Activated CD4-positive, alpha-beta T cell treated with anti-CD3 and anti-CD28 coated beads for 36 hours (primary cell): ENCODE measurements at regions not wholly inside any gene's neighbourhood (a gene's known extent, or its start where the extent isn't known, plus 50 kb on each side); places are given as distances from the start of the nearest gene placed in this dataset.

Experiments used
- ATAC-seq: fragments of 200-7000 bp; cut with Tn5 transposase; one replicate; pipeline ENCODE4 v1.10.0; 2021; ENCODE audit warnings: mild to moderate bottlenecking, moderate library complexity
- CTCF ChIA-PET: fragments of 350-600 bp; sonication (Branson Sonifier 250); formaldehyde crosslinking; loops from one replicate; lab custom pipeline; 2021; ENCODE audit warnings: antibody characterized with exemption; lab: Charles Lee
- POLR2A ChIA-PET: fragments of 350-600 bp; sonication (Branson Sonifier 250); formaldehyde crosslinking; loops from one replicate; lab custom pipeline; 2021; ENCODE audit warnings: antibody characterized with exemption, inconsistent platforms; lab: Charles Lee
- DNase-seq: peaks from one replicate; pipeline ENCODE4 v3.0.0-alpha.2; 2020
- H3K27ac Mint-ChIP-seq: one replicate; pipeline ENCODE4 v1.8.0; 2021; ENCODE audit warnings: mixed read lengths
- H3K27me3 Mint-ChIP-seq: one replicate; pipeline ENCODE4 v1.8.0; 2021; ENCODE audit warnings: mixed read lengths
- H3K36me3 Mint-ChIP-seq: one replicate; pipeline ENCODE4 v1.8.0; 2021; ENCODE audit warnings: low read depth, mixed read lengths
- H3K4me1 Mint-ChIP-seq: one replicate; pipeline ENCODE4 v1.8.0; 2021; ENCODE audit warnings: mixed read lengths
- H3K4me3 Mint-ChIP-seq: one replicate; pipeline ENCODE4 v1.8.0; 2021; ENCODE audit warnings: mild to moderate bottlenecking, moderate library complexity, mixed read lengths
- H3K9me3 Mint-ChIP-seq: one replicate; pipeline ENCODE4 v1.8.0; 2021; ENCODE audit warnings: low read depth, mixed read lengths
- intact Hi-C, 2 experiments: fragments of 100-400 bp; cut with DNase I in 1 of 2; cut with micrococcal nuclease in 1 of 2; formaldehyde crosslinking; loops; one replicate each; pipeline versions ENCODE4 v1.14.2 to v1.15.1; 2022 to 2024; cut with DNase I, micrococcal nuclease

GRCh38 chr4:178349601-178350000 lies 907.4 kb upstream of the AGA start:
- no peaks in the 10 kb centered on the region for H3K27me3 Mint-ChIP-seq

DNA sequence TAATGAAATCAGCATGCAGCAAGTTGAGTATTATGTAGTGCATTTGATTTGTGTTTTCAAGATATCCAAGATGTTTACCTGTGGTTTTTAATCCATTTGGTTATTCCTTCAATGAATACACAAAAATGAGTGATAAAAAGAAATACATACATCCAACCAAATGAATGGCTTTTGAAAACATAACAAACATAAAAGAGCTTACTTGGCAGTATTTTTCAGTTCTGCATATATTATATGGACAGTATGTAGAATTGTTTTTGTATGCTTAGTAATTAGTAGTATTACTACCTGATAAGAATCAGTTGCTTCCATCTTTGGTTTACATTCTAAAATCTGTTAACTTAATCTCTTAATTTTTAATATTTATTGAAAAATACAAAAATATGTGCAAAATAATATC lies 908.9 kb upstream of the AGA start:
- H3K27ac Mint-ChIP-seq: no peak overlapping the region
- ChIA-PET POLR2A (no interaction called here), CTCF (no interaction called here)
- intact Hi-C loops: no loop called here
- H3K27me3 Mint-ChIP-seq: no peaks in the 10 kb centered on the region
- no peak overlapping the region for H3K4me3 Mint-ChIP-seq
- no peak for ATAC-seq
- H3K9me3 Mint-ChIP-seq: peaks cover 2% of the 10 kb centered on the region
- no peak for DNase-seq
- no peaks in the 10 kb centered on the region for H3K4me1 Mint-ChIP-seq
- no peaks in the 10 kb centered on the region for H3K36me3 Mint-ChIP-seq

More at GRCh38 chr4:178349601-178350000, 907.4 kb upstream of the AGA start:
- intact Hi-C loops: no loop called here
- no peaks in the 10 kb centered on the region for H3K36me3 Mint-ChIP-seq
- peaks cover 2% of the 10 kb centered on the region for H3K9me3 Mint-ChIP-seq
- POLR2A ChIA-PET: no interaction called here
- CTCF ChIA-PET: no interaction called here
- DNase-seq: no peak
- H3K27ac Mint-ChIP-seq: no peak overlapping the region
- H3K4me3 Mint-ChIP-seq: no peak overlapping the region
- H3K4me1 Mint-ChIP-seq: no peaks in the 10 kb centered on the region
- ATAC-seq: no peak

DNA sequence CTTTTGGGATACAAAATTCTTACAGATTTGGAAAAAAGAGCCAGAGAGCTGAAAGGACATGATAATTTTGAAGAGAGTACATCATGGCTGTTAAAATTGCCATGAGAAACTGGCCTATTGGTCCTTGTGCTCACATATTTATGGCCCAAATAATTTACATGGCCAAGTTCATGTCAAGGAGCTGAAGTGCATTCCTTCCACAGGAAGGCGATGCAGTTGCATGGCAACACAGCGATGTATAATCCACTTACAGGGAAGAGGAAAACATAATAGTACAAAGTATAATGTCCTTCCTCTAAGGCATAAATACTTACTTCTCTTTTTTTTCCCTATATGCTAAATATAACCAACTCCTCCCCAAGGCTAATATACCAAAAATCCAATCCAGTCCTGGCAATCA lies 914.5 kb upstream of the AGA start:
- CTCF ChIA-PET: no interaction called here
- H3K36me3 Mint-ChIP-seq: no peaks in the 10 kb centered on the region
- POLR2A ChIA-PET: no interaction called here
- H3K9me3 Mint-ChIP-seq: peaks cover 6% of the 10 kb centered on the region
- ATAC-seq (no peak), DNase-seq (no peak)
- intact Hi-C loops: no loop called here
- H3K4me3 Mint-ChIP-seq: no peak overlapping the region
- no peaks in the 10 kb centered on the region for H3K27me3 Mint-ChIP-seq
- H3K4me1 Mint-ChIP-seq: no peaks in the 10 kb centered on the region
- H3K27ac Mint-ChIP-seq: no peak overlapping the region

DNA sequence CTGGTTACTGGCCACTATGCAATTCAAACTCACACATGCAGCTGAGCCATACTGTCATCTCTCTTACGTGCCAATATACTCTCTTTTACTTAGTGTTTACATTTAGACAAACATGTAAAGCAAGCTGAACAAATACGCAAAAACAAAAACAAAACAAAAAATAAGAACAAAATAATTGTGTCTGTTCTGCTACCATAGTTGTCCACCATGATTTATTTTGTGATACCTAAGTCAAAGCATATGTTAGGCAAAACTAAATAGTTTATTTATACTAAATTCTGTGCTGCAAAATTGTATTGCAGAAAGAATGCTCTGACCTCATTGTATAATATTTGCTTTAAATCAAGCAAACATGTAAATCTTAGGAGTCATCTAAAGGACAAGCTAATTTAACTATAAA lies 943.2 kb upstream of the AGA start:
- no peaks in the 10 kb centered on the region for H3K27me3 Mint-ChIP-seq
- no peak overlapping the region for H3K27ac Mint-ChIP-seq
- POLR2A ChIA-PET: no interaction called here
- H3K4me1 Mint-ChIP-seq: no peaks in the 10 kb centered on the region
- ATAC-seq (no peak), DNase-seq (no peak)
- no peaks in the 10 kb centered on the region for H3K36me3 Mint-ChIP-seq
- intact Hi-C loops: no loop called here
- H3K9me3 Mint-ChIP-seq: peaks cover 6% of the 10 kb centered on the region
- CTCF ChIA-PET: no interaction called here
- H3K4me3 Mint-ChIP-seq: no peak overlapping the region

DNA sequence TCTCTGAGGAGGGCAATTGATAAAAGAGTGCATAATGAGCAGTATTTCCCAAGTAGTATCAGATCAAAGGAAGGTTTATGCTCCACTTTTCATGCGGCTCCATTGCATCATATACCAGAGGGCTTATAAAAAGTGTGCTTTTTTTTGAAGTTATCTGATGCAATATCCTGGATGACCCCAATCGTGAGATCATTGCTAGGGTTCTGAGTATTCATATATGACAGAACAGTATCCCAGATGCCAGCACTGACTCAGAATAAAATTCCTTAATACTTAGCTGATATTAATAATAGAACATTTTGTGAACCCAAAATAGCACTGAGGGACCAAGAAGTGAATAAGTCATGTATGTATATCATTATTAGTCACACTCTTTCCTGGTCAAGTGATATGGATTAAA lies 945.5 kb upstream of the AGA start:
- Mint-ChIP-seq H3K27ac (no peak overlapping the region), H3K9me3 (peaks cover 6% of the 10 kb centered on the region), H3K4me1 (no peaks in the 10 kb centered on the region), H3K36me3 (no peaks in the 10 kb centered on the region), H3K27me3 (no peaks in the 10 kb centered on the region), H3K4me3 (no peak overlapping the region)
- intact Hi-C loops: no loop called here
- ChIA-PET CTCF (no interaction called here), POLR2A (no interaction called here)
- DNase-seq: no peak
- ATAC-seq: no peak

GRCh38 chr4:178395798-178396197 lies 953.6 kb upstream of the AGA start:
- DNase-seq (peak; percentile 13), ATAC-seq (no peak)
- ChIA-PET CTCF (no interaction called here), POLR2A (no interaction called here)
- no peak overlapping the region for H3K4me3 Mint-ChIP-seq
- no peaks in the 10 kb centered on the region for H3K4me1 Mint-ChIP-seq
- H3K36me3 Mint-ChIP-seq: no peaks in the 10 kb centered on the region
- H3K27ac Mint-ChIP-seq: no peak overlapping the region
- H3K27me3 Mint-ChIP-seq: no peaks in the 10 kb centered on the region
- H3K9me3 Mint-ChIP-seq: peaks cover 2% of the 10 kb centered on the region
- intact Hi-C loops: loop anchor here in 1 of 2 experiments (5.0 kb wide), 1 partner anchor 838 kb away; no protein-coding TSS in a partner anchor

GRCh38 chr4:178412455-178412854 lies 970.2 kb upstream of the AGA start:
- H3K36me3 Mint-ChIP-seq: no peaks in the 10 kb centered on the region
- no peak overlapping the region for H3K4me3 Mint-ChIP-seq
- no peaks in the 10 kb centered on the region for H3K4me1 Mint-ChIP-seq
- no peak overlapping the region for H3K27ac Mint-ChIP-seq
- ChIA-PET CTCF (no interaction called here), POLR2A (no interaction called here)
- ATAC-seq (no peak), DNase-seq (no peak)
- no peaks in the 10 kb centered on the region for H3K27me3 Mint-ChIP-seq
- H3K9me3 Mint-ChIP-seq: peaks cover 3% of the 10 kb centered on the region
- intact Hi-C loops: no loop called here

GRCh38 chr4:178414042-178414441 lies 971.8 kb upstream of the AGA start:
- ATAC-seq (no peak), DNase-seq (no peak)
- no peaks in the 10 kb centered on the region for H3K36me3 Mint-ChIP-seq
- H3K4me1 Mint-ChIP-seq: no peaks in the 10 kb centered on the region
- H3K9me3 Mint-ChIP-seq: peaks cover 2% of the 10 kb centered on the region
- CTCF ChIA-PET: interaction anchor here (0.6 kb wide), 1 partner anchor 122 kb away, joined by 3 read pairs; no protein-coding TSS in a partner anchor
- H3K27me3 Mint-ChIP-seq: no peaks in the 10 kb centered on the region
- intact Hi-C loops: no loop called here
- H3K27ac Mint-ChIP-seq: no peak overlapping the region
- POLR2A ChIA-PET: no interaction called here
- H3K4me3 Mint-ChIP-seq: no peak overlapping the region

GRCh38 chr4:178414881-178415446 lies 972.7 kb upstream of the AGA start:
- Mint-ChIP-seq H3K36me3 (no peaks in the 10 kb centered on the region), H3K27ac (no peak overlapping the region), H3K9me3 (peaks cover 2% of the 10 kb centered on the region), H3K27me3 (no peaks in the 10 kb centered on the region), H3K4me3 (no peak overlapping the region), H3K4me1 (no peaks in the 10 kb centered on the region)
- POLR2A ChIA-PET: no interaction called here
- intact Hi-C loops: no loop called here
- DNase-seq (no peak), ATAC-seq (no peak)
- CTCF ChIA-PET: no interaction called here

GRCh38 chr4:178415925-178416324 lies 973.7 kb upstream of the AGA start:
- H3K36me3 Mint-ChIP-seq: no peaks in the 10 kb centered on the region
- ChIA-PET POLR2A (no interaction called here), CTCF (no interaction called here)
- H3K27me3 Mint-ChIP-seq: no peaks in the 10 kb centered on the region
- no peak overlapping the region for H3K27ac Mint-ChIP-seq
- H3K4me1 Mint-ChIP-seq: no peaks in the 10 kb centered on the region
- DNase-seq: no peak
- no peak overlapping the region for H3K4me3 Mint-ChIP-seq
- peaks cover 2% of the 10 kb centered on the region for H3K9me3 Mint-ChIP-seq
- intact Hi-C loops: no loop called here
- ATAC-seq: no peak

- ChIA-PET CTCF (no interaction called here), POLR2A (no interaction called here)
- Mint-ChIP-seq H3K4me3 (no peak overlapping the region), H3K4me1 (no peaks in the 10 kb centered on the region), H3K36me3 (no peaks in the 10 kb centered on the region), H3K27me3 (no peaks in the 10 kb centered on the region), H3K27ac (no peak overlapping the region), H3K9me3 (peaks cover 2% of the 10 kb centered on the region)
- DNase-seq (no peak), ATAC-seq (no peak)
- intact Hi-C loops: no loop called here
Observed at GRCh38 chr4:178423366-178423765, 981.1 kb upstream of the AGA start.

DNA sequence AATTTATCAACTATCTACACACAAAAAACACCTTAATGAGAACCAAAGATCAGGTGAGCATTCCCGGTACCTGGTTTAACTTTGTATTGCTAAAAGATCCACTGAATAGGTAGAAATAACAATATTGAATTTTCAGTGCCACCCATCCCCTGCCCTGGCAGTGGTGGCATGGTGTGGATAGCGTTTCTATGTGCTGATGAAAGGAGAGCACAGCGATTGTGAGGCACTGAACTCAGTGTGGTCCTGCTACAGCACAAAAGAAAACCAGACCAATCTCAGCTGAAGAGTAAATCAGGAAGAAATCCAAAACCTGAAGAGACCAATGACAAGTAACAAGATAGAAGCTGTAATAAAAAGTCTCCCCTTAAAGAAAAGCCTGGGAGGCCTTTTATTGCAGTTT lies 984.6 kb upstream of the AGA start:
- ChIA-PET CTCF (no interaction called here), POLR2A (no interaction called here)
- H3K4me3 Mint-ChIP-seq: no peak overlapping the region
- no peaks in the 10 kb centered on the region for H3K27me3 Mint-ChIP-seq
- no peak for DNase-seq
- H3K4me1 Mint-ChIP-seq: no peaks in the 10 kb centered on the region
- no peak overlapping the region for H3K27ac Mint-ChIP-seq
- H3K9me3 Mint-ChIP-seq: no peaks in the 10 kb centered on the region
- no peaks in the 10 kb centered on the region for H3K36me3 Mint-ChIP-seq
- ATAC-seq: no peak
- intact Hi-C loops: no loop called here

GRCh38 chr4:178427663-178428062 lies 985.4 kb upstream of the AGA start:
- no peak overlapping the region for H3K4me3 Mint-ChIP-seq
- CTCF ChIA-PET: no interaction called here
- H3K27me3 Mint-ChIP-seq: no peaks in the 10 kb centered on the region
- no peaks in the 10 kb centered on the region for H3K9me3 Mint-ChIP-seq
- no peak overlapping the region for H3K27ac Mint-ChIP-seq
- DNase-seq (no peak), ATAC-seq (no peak)
- intact Hi-C loops: no loop called here
- no peaks in the 10 kb centered on the region for H3K36me3 Mint-ChIP-seq
- H3K4me1 Mint-ChIP-seq: no peaks in the 10 kb centered on the region
- POLR2A ChIA-PET: no interaction called here
